ENCODE measurements at regions not wholly inside any gene's neighbourhood (a gene's known extent, or its start where the extent isn't known, plus 50 kb on each side); places are given as distances from the start of the nearest gene placed in this dataset.

- TF ChIP-seq EZH2 (IDR thresholded peaks at IDR 0.05) (no peak), CTCF (IDR thresholded peaks at IDR 0.05) (no peak), EZH2phosphoT487 (IDR thresholded peaks at IDR 0.05) (no peak)
Observed at GRCh38 chr11:131121426-131122333, 205.4 kb upstream of the SNX19 start.
